ELF-1 (cell line): ENCODE measurements at regions not wholly inside any gene's neighbourhood (a gene's known extent, or its start where the extent isn't known, plus 50 kb on each side); places are given as distances from the start of the nearest gene placed in this dataset.
"Not testable (repeated sequence)": the region's sequence is repeated elsewhere in the genome, so short reads cannot be mapped to it uniquely, and the experiment has no call there.

ENCODE experiments used
- DNase-seq: peaks from one replicate; pipeline ENCODE4 v3.0.0-alpha.2; 2016; ENCODE audit warnings: low read depth, low spot score

DNA sequence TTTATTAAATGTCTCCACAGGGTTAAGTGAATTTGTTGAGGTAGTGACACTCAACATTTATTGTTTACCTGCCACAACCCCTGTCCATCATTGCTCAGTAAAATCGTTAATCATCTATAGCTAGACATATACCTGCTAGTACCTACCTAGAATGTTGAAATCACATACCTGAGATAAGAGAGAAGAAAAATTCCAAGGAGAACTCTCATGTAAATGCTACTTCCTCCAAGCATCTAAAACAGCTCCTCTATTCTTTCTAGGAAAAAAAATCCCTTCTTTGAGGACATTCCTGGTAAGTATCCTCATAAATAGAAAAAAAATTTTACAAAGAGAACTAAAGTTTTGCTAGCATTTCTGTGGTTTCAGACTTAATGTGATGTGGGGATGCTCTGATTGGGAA lies 325.1 kb downstream of the DAD1 start:
- DNase-seq: no peak

DNA sequence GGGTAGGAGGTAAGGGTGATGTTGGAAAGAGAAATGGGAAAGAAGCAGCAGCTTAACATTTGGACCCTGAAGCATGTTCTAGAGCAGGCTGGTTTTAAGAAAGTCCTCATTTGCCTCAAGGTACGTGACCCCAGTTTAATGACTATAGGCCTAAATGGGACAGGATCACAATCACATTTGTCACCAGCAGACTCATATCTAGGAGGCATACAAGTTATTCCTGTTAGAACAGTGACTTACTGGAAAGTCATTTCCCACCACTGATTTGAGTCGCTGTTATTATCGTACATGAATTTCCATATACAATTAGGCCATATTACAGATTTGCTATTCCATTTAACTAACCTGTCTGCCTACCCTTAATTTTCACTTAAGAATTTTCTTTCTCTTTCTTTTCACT lies 326.1 kb downstream of the DAD1 start:
- DNase-seq: no peak

DNA sequence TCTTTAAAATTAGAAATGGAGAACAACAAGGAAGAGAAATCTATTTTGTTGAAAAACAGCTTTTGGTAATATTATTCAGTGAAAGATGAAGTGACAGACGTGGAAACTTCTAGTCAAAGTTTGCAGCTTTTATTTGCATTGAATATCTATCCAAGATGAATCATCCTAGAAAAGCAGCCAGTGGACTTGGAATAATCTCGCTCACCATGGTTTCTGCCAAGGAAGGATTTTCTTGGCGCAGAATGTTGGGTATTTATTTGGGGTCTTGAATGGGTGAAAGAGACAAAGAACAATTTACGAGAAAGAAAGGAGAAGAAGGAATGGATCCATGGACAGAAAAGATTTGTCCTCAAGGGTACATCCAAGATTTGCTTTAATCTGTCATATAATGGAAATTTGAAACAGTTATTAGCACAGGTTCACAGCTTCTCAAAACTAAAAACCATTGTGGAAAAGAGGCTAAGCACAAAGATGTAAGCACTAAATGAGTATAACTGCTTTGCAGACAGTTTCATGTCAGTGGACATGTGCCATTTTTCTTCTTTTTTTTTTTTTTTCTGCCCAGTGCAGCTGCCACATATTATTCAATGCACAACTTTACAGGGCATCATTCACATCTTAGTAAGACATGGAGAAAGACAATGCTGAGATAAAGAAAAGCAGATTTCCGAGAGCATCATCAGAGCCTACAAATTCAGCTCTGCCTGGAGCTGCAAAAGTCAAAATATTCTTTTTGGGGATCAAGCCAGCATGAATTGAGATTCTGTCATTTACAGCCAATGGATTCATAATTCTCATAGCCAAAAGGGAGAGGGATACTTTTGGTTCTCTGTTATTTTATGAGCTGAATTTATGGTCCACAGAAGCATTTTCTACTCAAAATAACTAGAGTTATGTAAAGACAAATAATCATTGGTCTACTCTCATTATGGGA lies 333.7 kb downstream of the DAD1 start:
- no peak for DNase-seq

DNA sequence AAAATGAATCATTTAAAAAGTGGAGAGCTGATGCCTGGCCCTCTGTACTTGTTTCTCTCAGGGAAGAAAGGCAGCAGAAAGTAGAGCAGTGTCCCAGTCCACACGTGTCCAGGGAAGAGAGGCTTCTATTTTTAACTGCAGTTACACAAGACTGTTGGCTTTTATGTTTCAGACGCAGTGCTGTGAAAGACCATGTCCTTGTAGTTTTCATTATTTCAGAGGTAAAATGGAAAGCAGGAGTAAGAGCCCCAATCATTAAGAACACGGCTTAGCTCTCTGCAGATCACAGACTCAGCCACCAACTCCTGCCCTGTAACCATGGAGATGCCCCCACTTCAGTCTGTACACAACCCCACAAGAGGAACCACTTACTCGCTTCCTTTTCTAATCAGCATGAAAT lies 336.3 kb downstream of the DAD1 start:
- DNase-seq: no peak

DNA sequence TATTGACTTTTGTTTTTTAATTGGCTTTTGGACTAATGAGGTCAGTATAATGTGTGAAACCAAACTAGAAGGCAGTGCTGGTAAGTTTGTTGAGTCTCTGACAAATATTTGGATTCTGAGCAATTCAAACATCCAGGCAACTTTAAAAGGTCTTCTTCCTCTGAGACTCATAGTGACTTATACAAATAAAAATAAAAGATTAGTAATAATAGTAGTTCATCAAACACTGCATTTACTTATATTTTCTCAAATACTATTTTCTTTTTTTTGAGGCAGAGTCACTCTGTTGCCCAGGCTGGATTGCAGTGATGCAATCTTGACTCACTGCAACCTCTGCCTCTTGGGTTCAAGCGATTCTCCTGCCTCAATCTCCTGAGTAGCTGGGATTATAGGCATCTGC lies 337.9 kb downstream of the DAD1 start:
- no peak for DNase-seq

DNA sequence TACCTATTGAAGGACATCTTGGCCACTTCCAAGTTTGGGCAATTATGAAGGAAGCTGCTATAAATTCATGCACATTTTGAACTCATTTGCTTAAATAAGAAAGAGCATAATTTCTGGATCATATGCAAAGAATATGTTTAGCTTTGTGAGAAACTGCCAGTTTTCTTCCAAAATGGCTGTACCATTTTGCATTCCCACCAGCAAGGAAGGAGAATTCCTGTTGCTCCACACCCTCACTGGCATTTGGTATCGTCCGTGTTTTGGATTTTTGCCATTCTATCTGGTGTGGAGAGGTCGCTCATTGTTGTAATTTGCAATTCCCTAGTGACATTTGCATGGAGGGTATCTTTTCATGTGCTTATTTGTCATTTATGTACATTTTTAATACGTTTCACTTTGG lies 339.3 kb downstream of the DAD1 start:
- DNase-seq: no peak

DNA sequence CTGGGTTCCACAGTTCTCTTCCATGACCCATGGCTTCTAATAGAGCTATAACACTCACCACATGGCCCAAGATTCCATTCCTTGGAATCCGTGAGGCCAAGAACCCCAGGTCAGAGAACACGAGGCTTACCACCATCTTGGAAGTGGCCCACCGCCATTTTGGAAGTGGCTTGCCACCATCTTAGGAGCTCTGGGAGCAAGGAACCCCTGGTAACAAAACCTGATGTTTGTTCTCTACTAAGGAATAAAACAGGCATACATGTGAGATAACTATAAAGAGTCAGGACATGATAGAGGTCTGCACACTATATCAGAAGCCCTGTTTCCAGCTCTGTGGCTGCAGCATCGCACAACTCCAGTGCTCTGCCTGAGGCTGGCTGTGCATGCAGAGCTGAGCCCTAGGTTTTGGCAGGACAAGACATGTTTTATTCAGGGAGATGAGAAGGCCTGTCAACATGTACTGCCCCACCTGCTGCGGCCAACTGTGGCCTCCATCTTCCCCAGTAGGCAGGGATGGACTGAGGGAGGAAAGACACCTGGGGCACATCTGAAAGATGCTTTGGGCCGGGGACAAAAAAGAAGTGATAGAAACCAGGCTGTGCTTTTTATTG lies 344.9 kb downstream of the DAD1 start:
- DNase-seq: no peak

DNA sequence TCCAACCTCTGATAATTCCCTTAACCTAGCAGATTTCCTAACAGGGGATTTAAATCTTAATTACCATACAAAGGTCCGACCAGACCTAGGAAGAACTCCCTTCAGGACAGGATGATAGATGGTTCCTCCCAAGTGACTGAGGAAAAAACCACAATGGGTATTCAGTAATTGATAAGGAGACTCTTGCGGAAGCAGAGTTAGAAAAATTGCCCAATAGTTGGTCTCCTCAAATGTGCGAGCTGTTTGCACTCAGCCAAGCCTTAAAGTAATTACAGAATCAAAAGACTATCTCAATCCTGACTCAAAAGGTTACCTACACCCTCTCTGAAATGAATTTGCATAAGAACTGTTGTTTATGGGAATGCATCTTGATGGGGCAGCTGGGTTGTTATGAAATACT lies 350.7 kb downstream of the DAD1 start:
- DNase-seq: not testable (repeated sequence)

DNA sequence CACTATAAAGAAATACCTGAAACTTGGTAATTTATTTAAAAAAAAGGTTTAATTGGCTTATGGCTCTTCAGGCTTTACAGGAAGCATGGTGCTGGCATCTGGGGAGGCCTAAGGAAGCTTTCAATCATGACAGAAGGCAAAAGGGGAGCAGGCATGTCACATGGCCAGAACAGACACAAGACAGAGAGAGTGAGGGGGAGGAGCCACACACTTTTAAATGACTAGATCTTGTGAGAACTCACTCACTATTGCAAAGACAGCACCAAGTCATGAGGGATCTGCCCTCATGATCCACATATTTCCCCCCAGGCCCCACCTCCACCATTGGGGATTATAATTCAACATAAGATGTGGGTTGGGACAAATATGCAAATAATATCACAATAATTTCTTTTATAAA lies 355.6 kb downstream of the DAD1 start:
- no peak for DNase-seq

DNA sequence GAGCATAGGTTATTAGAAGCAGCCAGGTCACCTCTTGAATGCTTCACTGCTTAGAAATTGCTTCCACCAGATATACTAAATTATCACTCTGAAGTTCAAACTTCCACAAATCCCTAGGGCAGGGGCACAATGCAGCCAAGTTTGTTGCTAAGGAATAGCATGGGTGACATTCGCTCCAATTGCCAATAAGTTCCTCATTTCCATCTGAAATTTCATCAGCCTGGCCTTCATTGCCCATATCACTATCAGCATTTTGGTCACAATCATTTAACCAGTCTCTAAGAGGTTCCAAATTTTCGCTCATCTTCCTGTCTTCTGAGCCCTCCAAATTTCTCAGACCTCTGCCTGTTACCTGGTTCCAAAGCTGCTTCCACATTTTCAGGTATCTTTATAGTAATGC lies 356.1 kb downstream of the DAD1 start:
- DNase-seq: no peak

DNA sequence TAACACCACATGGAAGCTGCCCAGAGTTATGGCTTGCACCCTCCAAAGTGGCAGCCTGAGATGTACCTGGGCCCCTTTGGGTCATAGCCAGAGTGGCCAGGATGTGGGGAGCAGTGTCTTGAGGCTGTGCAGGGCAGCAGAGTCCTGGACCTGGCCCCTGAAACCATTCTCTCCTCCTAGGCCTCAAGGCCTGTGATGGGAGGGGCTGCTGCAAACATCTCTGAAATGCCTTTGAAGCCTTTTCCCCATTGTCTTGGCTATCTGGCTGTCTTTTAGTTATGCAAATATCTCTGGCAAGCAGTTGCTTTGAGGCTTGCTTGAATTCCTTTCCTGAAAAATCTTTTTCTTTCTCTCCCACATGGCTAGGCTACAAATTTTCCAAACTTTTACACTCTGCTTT lies 356.5 kb downstream of the DAD1 start:
- peak; percentile 34 for DNase-seq

DNA sequence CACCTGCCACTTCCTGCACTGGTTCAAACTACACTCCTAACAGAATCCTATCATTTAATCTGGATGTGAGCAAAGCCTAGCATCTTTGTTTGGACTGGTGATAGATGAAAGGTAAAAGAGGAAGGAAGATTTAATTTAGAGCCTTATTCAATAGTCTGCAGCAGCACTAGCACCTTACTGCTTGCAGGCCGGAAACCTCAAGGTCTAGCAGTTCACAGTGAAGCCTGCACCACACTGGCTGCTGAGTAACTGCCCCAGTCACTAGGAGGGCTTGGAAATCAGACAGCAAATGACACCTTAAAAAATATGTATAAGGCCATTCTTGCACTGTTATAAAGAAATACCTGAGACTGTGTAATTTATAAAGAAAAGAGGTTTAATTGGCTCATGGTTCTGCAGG lies 358.0 kb downstream of the DAD1 start:
- no peak for DNase-seq

DNA sequence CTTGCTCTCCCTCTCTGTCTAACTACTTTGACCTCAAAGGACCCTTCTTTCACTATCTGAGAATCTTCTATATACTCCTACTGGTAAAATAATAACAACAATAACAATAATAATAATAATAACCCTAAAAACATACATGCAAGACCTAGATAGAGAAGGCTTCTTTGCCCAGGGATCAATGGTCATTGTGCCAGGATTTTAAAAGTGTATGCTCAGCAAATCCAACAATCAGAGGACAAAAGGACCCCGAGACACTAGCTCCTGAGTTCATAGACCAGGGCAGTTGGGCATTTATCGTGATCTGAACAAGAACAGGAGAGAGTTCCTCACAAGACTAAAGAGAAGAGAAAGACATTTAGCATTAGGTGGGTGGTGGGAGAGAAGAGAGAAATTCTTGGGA lies 358.5 kb downstream of the DAD1 start:
- no peak for DNase-seq

DNA sequence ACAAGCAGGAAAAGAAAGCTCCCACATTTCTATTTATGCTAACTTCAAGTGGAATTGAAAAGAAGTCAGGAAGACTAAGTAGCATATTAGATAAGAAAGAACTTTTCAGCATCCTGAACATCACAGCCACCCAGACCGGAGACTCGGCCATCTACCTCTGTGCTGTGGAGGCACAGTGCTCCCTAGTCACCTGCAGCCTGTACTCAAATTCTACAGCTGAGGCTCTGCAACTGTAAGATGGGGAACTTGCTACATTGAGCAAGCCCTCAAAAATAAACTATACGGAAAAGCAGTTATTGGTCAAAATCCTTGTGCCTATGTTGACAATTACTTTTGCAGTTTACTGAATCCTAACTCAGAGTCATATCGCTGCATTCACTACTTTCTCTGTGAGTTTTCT lies 361.9 kb downstream of the DAD1 start:
- DNase-seq: no peak

DNA sequence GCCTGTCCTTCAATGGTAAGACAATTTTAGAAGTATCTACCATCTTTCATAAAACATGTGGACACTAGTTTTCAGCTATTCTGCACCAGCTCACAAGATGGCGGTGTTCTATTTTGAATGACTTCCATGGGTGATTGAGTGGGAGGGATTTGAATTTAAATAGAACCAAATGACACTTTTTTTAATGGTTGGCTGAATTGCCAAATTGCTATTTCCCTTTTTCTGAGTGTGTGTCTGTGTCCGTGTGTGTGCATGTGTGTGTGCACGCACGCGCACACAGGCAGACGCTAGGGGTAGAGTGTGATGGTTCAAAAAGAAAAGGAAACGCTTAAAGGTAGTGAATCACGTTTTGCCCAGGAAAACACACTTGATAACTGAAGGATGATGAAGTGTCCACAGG lies 362.6 kb downstream of the DAD1 start:
- DNase-seq: no peak

DNA sequence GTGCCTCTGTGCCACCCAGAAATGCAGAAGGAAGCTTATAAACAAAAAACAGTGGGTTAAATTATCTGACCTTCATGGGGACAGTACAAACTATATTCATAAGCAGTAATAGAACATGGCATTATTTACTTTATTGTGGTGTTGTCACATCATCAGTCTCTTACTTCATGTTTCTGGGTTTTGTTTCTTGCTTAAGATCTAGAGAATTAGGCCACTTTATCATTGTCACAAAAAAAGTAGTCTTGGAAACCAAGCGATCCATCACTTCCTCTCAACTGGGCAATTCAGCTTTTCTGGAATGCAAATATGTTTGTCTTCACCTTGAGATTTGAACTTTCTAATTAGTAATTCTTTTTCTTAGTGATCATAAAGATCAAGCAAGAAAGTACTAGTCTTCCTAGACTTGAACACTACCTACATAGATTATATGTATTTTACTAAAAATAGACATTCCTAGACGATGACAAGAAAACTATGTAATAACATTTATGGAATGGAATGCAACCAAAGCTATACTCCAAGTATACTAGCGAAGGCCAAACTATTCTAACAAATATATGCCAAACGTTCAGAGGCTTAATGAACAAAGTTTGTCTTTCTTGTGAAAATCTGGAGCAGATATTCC lies 363.4 kb downstream of the DAD1 start:
- DNase-seq: no peak

DNA sequence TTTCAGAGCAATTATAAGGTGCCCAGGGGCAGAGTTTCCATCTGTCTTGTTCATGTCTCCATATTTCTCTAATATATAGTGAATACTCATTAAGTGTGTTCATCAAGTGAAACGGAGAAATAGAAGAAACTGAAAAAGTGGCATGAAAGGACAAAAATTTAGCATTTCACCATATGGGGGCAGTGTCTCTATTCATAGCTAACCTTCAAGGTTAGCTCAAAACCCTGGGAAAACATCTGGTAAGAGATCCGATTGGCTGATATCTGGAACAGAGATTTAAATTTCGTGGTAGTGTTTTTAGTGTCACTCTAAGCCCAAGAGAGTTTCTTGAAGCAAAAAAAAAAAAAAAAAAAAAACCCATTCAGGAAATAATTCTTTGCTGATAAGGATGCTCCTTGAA lies 367.5 kb downstream of the DAD1 start:
- DNase-seq: no peak

DNA sequence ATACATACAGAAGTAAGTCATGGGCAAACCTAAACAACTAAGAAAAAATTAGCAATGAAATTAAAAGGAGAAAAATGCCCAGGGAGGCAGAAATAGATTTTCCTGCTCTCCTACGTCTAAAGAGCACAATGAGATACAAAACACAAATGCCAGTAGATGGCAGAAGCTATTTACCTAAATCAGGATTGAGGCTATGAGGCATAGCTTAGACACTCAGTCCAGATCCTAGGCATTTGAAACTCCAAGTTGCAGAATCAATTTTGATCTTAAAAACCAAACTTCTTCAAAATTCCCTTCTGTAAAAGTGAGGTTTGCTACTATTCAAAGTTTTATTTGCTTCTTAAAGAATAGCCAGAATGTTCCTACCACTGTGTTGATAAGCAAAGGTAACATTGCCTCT lies 368.6 kb downstream of the DAD1 start:
- DNase-seq: no peak

DNA sequence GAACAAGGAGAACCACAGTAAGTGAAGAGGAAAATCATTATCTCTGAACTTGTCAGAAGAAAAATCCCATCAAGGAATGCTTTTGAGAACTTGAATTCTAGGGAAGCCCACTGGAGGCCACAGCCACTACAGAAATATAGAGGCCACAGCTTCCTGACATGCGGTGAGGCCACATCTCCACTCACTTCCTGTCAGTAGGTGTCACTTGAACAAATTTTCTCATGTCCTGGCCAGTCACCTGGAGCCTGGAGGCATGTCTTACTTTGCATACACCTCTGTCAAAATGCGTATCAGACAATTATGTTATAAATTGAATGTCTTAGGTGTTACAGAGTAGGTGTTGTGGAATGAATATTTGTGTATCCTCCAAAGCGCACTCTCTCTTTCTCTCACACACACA lies 370.3 kb downstream of the DAD1 start:
- DNase-seq: no peak

DNA sequence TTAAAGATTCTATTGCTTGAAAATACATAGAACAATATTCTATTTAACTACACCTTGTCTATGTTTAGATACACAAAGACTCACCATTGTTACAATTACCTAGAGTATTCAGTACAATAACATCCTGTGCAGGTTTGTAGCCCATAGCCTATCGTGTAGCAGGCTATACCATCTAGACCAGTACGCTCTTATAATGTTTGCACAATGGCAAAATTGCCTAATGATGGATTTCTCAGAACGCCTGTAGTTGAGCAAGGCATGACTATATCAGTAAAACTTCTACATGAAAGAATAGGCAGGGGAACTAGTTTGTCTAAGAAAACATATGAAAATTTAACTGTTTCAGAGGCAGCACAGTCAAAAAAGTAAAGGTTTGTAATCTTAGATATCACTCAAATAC lies 375.9 kb downstream of the DAD1 start:
- DNase-seq: no peak

DNA sequence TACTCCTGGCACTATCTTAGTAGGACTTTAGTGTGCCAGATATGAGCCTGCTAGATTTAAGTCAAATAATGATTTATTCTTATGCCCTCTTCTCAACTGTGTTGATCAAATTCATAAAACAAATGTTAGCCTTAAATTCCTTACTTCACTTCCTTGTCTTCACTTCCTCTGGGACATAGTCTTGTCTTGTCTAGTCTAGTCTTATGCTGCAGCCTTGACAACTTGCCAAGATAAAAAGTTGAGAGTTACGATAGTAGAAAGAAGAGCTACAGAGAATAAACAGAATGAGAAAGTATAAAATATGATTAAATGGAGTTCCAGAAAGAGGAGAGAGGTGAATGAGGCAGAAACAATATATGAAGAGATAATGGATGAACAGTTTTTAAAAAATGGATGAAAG lies 378.1 kb downstream of the DAD1 start:
- DNase-seq: no peak

DNA sequence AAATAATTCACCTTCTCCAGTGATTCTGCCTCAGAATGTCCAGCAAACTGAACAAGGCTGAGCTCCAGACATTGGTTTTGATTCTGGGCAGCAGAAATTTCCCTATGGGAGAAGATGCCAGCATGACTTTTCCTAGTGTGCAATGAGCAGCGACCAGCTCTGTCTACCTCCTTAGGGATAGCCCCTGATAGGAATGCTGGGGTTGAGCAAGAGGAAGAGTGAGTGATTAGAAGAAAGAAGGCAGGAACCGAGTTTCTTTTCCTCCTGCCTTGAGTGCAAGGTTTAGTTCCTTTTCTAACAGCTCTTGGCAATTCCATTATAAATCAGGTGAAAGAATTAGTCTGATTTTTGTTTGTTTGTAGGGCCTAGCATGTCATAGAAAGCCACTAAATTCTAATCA lies 379.0 kb downstream of the DAD1 start:
- no peak for DNase-seq

DNA sequence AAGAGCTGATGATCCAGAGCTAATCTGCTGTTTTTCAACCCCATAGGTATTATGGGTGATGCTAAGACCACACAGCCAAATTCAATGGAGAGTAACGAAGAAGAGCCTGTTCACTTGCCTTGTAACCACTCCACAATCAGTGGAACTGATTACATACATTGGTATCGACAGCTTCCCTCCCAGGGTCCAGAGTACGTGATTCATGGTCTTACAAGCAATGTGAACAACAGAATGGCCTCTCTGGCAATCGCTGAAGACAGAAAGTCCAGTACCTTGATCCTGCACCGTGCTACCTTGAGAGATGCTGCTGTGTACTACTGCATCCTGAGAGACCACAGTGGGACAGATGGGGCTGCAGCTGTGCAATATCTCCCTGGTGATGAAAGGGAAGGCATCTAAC lies 386.0 kb downstream of the DAD1 start:
- DNase-seq: no peak
